Stimulated activated CD8-positive, alpha-beta memory T cell treated with anti-CD3 and anti-CD28 coated beads, Interleukin-4, amount 100 ng/mL, for 1 hour (primary cell): ENCODE measurements at regions not wholly inside any gene's neighbourhood (a gene's known extent, or its start where the extent isn't known, plus 50 kb on each side); places are given as distances from the start of the nearest gene placed in this dataset.
"Not testable (repeated sequence)": the region's sequence is repeated elsewhere in the genome, so short reads cannot be mapped to it uniquely, and the experiment has no call there.

Experiments
- DNase-seq, 2 donors: peaks; one replicate each; pipeline ENCODE4 v3.0.0-alpha.2; 2020; ENCODE audit warnings: low read depth in 2 of 2, low spot score in 1 of 2

DNA sequence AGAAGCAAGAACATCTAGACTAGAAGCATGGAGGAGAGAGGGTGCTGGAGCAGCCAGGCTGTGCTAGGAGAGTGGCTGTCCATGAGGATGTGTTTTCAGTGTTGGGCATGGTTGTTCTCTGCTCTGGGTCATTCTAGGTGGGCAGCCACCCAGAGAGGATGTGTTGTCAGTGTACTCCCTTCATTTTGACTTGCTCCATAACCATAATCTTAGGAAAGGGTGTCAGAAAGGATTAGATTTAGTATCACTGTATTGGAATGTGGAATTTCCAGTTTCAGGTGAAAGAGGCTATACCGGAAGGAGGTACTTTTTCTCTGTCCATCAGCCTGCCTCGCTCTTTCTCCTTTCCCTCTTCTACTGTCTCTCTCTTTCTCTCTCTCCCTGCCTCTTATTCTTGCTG lies 474.5 kb upstream of the PODXL start:
- no peak for DNase-seq

DNA sequence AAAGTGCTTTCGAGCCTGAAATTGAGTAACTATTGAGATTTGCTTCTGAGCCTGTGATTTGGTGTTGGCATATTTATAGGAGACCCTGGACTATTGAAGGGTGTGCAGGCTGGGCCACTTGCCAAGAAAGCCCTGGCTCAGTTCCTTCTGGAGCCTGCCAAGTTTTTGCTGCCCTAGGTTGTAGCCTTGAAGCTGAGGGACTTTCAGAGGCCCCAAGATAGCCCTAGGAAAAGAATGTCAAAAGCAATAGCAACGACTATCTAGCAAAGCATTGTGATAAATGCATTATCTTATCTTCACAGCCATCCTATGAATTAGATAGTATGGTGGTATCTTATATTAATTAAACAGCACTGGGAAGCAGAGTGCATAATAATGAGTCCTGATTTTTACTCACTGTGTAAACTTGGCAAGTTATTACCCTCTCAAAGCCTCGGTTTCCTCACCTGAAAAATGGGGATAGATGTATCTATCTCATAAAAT lies 473.7 kb upstream of the PODXL start:
- DNase-seq = no peak

DNA sequence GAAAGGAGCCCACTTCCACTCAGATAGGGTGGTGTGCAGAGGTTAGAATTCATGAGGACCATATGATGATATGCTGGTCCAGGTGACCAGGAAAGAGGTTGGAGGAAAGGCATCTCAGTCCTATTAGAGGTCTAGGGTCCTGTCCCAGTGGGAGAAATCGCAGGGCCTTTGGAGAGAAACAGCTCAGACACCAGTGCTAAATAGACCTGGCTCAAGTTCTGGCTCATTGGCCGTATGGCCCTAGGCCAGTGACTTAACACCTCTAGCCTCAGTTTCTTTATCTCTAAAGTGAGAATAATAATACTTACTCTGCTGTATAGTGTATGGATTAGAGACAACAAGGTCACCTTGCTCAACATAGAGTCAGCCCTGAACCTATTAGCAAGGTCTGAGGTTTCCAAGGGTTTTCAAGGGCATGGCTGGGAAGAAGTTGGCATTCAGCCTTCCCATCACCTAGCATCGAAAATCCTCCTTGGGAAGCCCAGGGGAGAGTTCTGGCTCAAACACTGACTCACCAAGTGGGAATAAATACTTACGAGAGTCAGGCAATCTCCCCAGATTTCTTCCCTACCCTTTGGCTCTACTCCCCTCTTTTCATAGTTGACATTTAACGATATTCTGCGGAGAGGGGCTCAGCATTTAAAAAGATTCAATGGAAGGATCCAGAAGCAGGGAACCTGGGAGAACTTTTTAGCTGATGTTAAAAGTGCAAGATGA lies 473.1 kb upstream of the PODXL start:
- no peak for DNase-seq

DNA sequence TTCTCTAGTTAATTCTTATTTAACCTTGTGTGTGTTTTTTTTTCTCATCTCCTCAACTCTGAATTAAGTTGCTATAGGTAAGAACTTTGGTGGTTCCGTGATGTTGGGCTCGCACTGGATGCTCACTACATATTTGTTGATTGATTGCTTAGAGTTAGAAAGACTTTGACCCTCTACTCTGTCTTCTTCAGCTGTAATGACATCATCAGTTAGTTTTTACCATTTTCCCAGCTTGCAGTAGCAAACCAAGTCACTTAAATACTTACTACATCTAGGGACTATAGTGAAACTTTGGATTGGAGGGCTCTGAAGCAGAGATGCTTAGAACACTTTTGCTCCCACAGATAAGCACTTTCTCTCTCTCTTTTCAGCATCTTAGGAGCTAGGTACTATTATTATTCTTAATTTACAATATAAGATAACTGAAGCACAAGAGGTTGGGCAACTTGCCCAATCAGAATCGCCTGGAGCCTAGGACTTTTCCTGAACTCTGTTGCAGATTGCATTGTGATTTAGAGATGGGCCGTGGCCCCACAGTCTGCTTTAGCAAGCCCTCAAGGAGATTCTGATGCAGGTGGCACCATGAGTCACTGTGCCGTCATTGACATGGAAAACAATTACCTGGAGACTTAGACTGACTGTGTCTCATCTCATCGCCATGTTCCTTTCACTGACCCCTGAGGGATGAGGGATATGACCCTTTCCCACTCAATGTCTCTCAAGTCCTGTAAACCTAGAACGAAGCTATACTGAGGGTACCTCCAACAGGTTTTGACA lies 471.9 kb upstream of the PODXL start:
- DNase-seq = no peak

DNA sequence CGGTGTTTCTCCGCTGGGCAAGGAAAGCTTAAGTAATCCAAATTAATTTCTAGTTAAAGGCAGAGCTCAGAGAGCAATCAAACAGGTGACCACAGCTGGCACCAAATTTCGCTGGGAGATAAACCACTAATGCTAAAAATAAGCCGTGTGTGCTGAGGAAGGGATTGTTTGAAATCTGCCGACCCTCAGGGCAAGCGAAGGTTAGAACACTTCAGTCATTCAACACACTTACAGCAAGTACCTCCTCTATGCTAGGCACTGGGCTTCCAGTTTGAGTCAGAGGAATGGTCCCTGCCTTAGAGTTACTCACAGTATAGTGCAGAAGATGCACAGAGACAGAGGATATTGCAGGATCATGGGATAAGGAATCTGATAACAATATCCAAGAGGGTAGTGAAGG lies 467.9 kb upstream of the PODXL start:
- DNase-seq = no peak

DNA sequence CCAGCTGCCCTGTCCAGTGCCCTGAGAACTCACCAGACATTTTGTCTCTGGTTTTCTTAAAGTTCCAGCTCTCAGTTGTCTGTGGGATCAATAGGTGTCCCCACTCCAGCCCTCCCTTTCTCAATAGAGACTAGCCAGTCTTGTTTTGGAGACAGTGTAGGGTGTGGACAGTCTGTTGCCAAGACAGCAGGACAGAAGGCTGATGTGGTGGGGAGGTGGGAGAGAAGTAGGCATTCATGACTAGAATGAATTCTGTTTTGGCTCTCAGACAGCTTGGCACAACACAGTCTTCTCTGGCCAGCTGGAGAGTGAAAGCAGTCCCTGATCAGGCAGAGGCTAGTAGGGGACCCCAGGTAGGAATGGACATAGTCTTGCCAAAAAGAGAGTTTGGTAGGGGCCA lies 467.0 kb upstream of the PODXL start:
- no peak for DNase-seq

DNA sequence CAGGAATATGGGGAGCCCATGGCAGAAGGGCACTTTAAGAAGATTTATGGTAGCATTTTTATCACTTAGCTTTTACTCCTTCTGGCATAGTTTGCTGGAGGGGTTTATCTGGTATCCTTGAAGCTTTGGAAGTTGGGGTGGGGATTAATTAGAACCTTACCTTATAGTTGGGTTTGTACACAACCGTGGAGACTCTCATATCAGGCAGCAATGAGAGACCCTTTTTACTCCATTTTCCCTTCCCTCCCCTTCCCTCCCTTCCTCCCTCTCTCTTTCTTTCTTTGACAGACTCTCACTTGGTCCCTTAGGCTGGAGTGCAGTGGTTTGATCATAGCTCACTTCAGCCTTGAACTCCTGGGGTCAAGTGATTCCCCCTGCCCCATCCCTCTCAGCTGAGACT lies 465.8 kb upstream of the PODXL start:
- no peak for DNase-seq

DNA sequence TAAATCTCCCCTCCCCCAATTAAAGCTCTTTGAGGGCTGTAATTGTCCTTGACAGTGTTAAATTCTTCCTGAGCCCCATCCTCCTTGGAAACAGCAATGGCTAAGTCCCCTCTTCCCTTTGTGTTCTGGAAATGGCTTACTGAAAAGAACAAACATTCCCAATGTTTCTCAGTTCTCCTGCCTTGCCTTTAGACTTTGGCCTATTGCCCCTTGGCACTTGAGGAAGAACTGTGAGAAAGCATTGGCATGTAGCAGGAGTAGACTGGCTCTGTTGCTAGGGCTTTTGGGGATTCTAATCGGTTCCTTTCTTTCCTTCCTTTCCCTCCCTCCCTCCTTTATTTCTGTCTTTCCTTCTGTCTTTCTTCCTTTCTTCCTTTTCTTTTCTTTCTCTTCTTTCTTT lies 463.3 kb upstream of the PODXL start:
- no peak for DNase-seq

DNA sequence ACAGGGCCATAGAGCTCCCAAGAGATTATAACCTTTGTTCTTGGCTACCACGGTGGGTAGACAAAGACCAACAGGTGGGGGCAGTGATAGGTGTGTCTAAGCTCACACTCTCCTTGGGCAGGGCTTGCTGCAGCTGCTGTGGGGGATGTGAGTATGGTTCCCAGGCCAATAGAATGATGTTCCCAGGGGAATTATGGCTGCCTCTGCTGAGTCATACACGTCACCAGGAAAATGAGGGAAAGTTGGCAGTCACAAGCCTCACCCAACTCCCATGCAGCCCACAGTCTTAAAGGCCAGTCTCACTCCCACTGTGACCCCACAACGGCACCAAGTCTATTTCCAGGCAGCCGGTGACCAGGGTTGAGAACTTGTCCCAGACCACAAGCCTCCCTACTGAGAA lies 453.4 kb upstream of the PODXL start:
- no peak for DNase-seq

DNA sequence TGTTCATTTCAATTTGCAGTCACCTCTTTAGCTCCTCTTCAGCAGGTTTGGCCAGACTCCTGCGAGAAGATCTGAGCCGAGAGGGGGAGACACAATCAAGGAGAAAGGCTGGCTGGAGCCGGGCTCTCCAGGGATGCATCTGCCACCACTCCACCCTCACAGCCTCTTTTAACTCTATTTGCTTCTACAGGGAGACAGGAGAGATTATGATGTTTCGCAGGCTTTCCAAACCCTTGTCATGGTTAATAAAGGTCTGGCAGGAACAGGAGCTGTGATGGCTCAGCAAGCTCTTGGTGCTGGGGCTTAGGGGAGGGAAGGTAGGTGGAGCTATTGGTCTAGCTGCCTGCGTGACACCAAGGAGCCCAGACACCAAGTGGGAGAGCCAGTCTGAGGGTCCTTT lies 448.1 kb upstream of the PODXL start:
- no peak for DNase-seq

DNA sequence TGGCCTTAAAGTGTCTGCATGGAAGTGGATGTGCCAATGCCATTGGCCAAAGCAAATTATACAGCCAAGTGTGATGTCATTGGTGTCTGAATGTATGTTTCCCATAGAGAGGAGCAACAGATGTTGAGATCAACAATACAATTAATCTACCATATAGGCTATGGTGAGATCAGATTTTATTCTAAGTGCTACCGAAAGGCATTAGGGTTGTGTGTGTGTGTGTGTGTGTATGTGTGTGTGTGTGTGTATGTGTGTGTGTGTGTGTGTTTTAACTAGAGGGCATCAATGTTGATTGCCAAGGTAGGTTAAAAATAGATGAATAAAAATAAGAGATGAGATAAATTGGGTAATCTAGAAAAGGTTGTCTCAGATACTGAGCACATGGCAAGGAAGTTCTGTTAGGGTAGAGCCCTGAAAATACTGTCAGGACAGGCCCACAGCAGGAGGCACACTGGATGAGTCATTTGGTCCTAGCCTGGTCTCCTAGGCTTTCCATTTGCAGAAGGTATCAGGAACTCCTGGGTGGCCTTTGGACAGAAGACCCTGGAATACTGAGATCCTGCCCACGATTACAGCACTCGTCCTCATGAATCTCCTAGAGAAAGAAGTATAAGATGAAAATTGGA lies 446.0 kb upstream of the PODXL start:
- DNase-seq = no peak

DNA sequence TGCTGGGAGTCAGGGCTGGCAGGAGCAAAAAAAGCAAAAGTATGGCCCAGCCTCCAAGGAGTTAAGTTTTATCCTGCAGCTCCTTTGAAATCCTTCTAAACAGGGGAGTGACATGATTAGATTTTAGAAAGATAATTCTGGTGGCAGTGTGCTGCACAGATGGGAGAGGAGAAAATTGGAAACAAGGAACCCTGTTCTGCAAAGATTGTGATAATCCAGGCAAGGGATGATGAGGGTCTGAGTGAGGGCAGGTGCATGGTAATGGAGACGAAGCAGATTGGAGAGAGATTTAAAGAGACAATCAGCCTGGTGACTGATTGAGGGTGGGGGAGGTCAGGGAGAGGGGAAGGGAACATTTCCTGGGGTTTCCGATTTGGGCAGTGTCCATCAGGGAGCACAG lies 444.7 kb upstream of the PODXL start:
- DNase-seq = no peak

DNA sequence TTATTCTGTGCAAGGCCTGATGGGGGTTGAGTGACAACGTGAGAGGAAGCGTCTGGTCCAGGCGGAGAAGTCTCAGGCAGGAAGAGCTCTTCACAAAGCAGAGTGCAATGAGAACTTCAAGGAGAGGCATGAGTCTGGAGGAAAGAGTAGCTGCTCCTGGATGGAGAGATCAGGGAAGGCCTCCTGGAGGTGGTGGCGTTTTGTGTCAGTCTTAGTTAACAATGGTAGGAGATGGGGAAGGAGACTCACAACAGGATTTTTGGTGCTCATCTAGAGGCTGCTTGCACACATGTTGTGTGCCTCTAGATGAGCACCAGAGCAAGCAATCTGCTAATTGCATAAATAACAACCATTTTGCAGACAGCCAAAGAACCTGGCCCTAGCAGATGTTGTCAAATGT lies 442.8 kb upstream of the PODXL start:
- no peak for DNase-seq

DNA sequence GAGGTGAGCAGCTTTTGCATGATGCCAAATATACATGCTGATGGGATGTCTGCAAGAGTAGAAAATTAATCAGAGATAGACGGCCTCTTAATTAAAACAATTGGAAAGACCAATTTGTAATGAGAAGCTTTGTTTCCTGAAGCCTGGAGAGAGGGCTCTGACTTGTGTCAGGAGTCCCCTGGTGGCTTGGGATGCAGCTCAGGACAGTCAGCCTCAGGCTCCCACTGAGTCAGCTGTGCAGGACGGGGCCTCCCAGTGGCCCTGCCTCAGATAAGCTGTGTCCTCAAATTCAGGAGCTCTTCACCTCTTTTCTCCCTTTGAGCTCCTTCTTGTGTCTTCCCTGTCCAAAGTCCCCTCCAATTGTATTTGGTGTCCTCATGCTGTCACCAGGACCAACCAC lies 438.9 kb upstream of the PODXL start:
- no peak for DNase-seq

DNA sequence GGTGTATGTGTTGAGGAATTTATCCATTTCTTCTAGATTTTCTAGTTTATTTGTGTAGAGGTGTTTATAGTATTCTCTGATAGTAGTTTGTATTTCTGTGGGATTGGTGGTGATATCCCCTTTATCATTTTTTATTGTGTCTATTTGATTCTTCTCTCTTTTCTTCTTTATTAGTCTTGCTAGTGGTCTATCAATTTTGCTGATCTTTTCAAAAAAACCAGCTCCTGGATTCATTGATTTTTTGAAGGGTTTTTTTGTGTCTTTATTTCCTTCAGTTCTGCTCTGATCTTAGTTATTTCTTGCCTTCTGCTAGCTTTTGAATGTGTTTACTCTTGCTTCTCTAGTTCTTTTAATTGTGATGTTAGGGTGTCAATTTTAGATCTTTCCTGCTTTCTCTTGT lies 424.6 kb upstream of the PODXL start:
- not testable (repeated sequence) for DNase-seq

DNA sequence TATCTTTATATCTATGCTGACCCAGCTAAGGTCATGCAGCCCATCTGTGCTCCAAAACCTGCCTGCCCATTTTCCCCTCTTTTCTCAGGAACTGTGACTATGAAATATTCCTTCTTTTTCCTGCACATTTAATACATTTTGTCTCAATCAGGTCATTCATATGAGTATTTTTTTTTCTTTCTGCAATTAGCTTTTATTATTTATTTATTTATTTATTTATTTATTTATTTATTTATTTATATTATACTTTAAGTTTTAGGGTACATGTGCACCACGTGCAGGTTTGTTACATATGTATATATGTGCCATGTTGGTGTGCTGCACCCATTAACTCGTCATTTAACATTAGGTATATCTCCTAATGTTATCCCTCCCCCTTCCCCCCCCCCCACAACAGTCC lies 421.7 kb upstream of the PODXL start:
- not testable (repeated sequence) for DNase-seq

DNA sequence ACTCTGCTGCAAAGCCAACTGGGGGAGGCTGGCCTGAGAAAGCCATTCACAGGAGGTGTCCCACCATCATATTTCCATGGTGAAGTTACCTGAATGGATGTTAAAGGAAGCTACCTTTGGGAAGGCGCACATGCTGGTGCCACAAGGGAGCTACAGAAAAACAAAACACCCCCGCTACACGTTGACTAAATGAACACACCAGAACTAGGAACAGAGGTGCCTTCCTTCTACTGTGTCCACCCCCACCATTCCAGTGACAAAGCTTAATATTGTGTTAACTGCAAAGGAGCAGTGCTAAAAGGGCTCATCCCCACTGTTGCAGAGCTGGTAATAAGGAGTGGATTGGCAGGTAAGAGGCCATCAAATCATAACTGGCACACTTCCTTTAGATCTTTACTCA lies 420.0 kb upstream of the PODXL start:
- no peak for DNase-seq

DNA sequence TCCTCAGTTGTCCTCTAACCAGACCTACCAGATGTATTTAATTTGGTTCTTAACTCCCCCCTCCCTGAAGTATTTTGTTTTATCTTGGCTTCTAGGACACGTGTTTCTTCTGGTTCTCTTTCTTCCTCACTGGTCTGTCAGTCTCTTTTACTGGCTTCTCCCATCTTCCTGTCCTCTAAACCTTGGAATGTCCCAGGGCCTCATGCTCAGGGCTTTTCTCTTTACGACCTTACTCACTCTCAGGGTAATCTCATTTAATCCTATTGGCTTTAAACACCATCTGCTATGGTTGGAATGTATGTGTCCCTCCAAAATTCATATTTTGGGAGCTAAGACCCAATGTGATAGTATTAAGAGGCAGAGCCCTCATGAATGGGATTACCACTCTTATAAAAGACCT lies 418.2 kb upstream of the PODXL start:
- DNase-seq = no peak

DNA sequence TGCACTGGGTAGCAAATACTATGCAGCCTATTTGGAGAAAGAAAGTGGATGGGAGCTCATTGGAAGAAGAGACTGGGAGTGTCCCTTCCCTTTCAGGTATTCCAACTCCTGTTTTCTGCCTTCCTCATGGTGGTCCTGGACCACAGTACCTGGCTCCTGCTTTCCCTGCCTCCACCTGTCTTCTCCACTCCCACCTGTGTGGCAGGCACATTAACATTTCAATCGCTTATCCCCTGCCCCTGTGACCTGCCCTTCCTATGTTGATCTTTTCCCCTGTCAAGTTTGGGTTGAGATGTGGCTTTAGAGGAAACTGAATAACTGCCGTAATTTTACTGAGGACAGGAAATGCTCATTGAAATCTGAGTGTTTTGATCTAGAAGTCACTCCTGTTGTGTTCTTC lies 415.8 kb upstream of the PODXL start:
- no peak for DNase-seq

DNA sequence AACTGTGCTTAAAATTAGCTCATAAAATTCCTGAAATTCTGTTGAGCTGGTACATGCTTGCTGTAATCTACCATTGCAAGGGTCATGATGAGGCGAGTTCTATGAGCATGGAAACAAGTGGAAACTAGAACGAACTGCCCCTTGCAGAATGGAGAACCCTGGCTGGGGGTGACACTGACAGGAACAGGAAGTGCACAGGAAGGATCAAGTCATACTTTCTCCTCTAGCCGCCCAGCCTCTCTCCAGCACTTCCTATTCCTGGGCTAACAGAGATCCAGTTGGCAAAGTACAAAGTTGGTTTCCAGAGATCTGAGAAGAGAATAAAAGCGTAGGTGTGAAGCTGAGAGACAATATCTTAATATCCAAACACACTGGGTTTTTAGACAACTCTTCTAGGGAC lies 414.2 kb upstream of the PODXL start:
- no peak for DNase-seq

DNA sequence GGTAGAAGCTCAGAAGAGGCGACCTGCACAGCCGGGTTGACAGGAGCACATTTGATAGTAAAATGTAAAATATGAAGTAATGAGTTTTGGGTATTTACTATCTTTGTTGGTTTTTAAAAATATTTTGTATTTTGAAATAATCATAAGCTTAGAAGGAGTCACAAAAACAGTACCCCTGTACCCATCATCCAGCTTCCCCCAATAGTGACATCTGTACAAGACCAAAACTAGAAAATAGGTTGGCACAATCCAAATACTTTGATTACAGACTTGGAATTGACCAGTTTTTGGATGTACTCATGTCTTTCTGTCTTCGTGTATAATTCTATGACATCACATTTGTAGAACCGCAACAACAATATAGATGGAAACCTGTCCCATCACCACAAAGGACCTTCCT lies 413.1 kb upstream of the PODXL start:
- DNase-seq = no peak

DNA sequence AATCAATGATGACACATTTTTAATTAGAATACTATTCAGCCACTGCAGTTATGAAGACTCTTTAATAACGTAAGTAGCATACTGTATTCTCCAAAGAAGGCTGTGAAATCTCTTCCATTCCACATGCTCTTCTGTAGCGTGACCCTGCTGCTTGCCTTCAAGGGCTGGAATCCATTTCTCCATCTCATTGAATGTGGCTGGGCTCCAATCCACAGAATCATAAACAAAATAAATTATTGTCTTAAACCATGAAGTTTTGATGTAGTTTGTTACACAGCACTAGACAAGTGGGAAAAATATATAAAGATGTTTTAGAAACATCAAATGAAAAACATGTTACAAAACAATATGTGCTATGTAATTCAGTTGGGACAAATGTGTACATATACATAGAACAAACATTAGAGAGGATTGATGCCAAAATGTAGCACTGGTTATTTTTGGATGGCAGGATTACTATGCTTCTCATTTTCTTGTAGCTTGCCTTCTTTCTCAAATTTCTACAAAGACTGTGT lies 410.8 kb upstream of the PODXL start:
- DNase-seq = no peak
